GM23248 (cell line): ENCODE measurements at regions not wholly inside any gene's neighbourhood (a gene's known extent, or its start where the extent isn't known, plus 50 kb on each side); places are given as distances from the start of the nearest gene placed in this dataset.

ENCODE experiments used
- DNase-seq: peaks from one replicate; pipeline ENCODE4 v3.0.0-alpha.2; 2015
- H2AFZ ChIP-seq: fragments of 200-600 bp; sonication (generic); 2 replicates; pipeline ENCODE4 v1.6.1; 2016; ENCODE audit warnings: antibody characterized with exemption
- H3F3A ChIP-seq: fragments of 200-600 bp; sonication (generic); 2 replicates; pipeline ENCODE4 v1.6.1; 2016; ENCODE audit warnings: mild to moderate bottlenecking, antibody characterized with exemption, mixed run types; ENCODE audit not compliant: insufficient read depth
- H3K27ac ChIP-seq: fragments of 200-600 bp; sonication (generic); 2 replicates; pipeline ENCODE4 v1.5.1; 2016; ENCODE audit warnings: mild to moderate bottlenecking
- H3K27me3 ChIP-seq: fragments of 200-600 bp; sonication (generic); replicated peaks from 2 replicates; pipeline ENCODE4 v1.6.1; 2016; ENCODE audit warnings: mild to moderate bottlenecking; ENCODE audit not compliant: insufficient read depth
- H3K36me3 ChIP-seq: fragments of 200-600 bp; sonication (generic); 2 replicates; pipeline ENCODE4 v1.6.1; 2016; ENCODE audit warnings: low read depth, mild to moderate bottlenecking
- H3K4me1 ChIP-seq: fragments of 200-600 bp; sonication (generic); 2 replicates; pipeline ENCODE4 v1.6.1; 2016; ENCODE audit warnings: mild to moderate bottlenecking; ENCODE audit not compliant: insufficient read depth
- H3K4me2 ChIP-seq: fragments of 200-600 bp; sonication (generic); one replicate; pipeline ENCODE4 v1.6.1; 2016; ENCODE audit warnings: mild to moderate bottlenecking; ENCODE audit not compliant: unreplicated experiment
- H3K4me3 ChIP-seq: fragments of 200-600 bp; sonication (generic); 2 replicates; pipeline ENCODE4 v1.5.1; 2016; ENCODE audit warnings: mild to moderate bottlenecking
- H3K79me2 ChIP-seq: fragments of 200-600 bp; sonication (generic); 2 replicates; pipeline ENCODE4 v1.6.1; 2016; ENCODE audit warnings: mild to moderate bottlenecking; ENCODE audit not compliant: insufficient read depth
- H3K9ac ChIP-seq: fragments of 200-600 bp; sonication (generic); 2 replicates; pipeline ENCODE4 v1.6.1; 2016; ENCODE audit warnings: mild to moderate bottlenecking
- H3K9me2 ChIP-seq: fragments of 200-600 bp; sonication (generic); 2 replicates; pipeline ENCODE4 v1.6.1; 2016; ENCODE audit warnings: mixed run types, mild to moderate bottlenecking, moderate library complexity; ENCODE audit not compliant: insufficient read depth
- H3K9me3 ChIP-seq: fragments of 200-600 bp; sonication (generic); one replicate; pipeline ENCODE4 v1.6.1; 2017; ENCODE audit warnings: low read depth
- H4K20me1 ChIP-seq: fragments of 200-600 bp; sonication (generic); 2 replicates; pipeline ENCODE4 v1.6.0; 2016; ENCODE audit not compliant: insufficient read depth
- EZH2 ChIP-seq: fragments of 200-600 bp; sonication (generic); IDR thresholded peaks from 2 replicates; pipeline ENCODE4 v1.6.1; 2018; ENCODE audit warnings: antibody characterized with exemption, mild to moderate bottlenecking; ENCODE audit not compliant: insufficient read depth, poor library complexity, severe bottlenecking
- EZH2phosphoT487 ChIP-seq: fragments of 200-600 bp; sonication (generic); IDR thresholded peaks from 2 replicates; pipeline ENCODE4 v1.6.1; 2018; ENCODE audit warnings: antibody characterized with exemption, moderate library complexity, mild to moderate bottlenecking, low read depth; ENCODE audit not compliant: insufficient read depth
- WGBS, 2 experiments: methylation state at CpG; one replicate each; pipeline ENCODE4 v1.1.6; 2015 to 2017; ENCODE audit warnings: low lambda C conversion rate in 2 of 2, low coverage in 1 of 2; ENCODE audit errors: missing lambda C conversion rate in 2 of 2; 5-methylcytosine and 5-hydroxymethylcytosine counted together
- in situ Hi-C: fragments of 300-500 bp; cut with MboI; formaldehyde crosslinking; loops from 2 replicates; pipeline ENCODE4 v1.15.0; 2020

DNA sequence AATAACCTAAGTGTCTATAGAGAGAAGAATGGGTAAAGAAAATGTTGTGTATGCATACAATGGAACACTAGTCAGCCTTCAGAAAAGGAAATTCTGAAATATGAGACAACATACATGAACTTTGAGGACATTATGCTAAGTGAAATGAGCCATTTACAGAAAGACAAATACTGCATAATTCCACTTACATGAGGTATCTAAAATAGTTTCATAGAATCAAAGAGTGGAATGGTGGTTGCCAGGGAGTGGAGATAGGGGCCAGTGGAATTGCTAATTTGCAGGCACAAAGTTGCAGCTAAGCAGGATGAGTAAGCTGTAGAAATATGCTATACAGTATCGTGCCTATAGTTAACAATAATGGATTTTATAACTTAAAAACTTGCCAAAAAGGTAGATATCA, 779.6 kb upstream of the ARPP21 start:
- Histone ChIP-seq H2AFZ (no peak overlapping the region), H3K9me2 (no peaks in the 10 kb centered on the region), H3K4me3 (no peak overlapping the region), H3K4me1 (no peaks in the 10 kb centered on the region), H3K27ac (no peak overlapping the region), H3K4me2 (no peak overlapping the region), H3K79me2 (no peaks in the 10 kb centered on the region), H3K36me3 (no peaks in the 10 kb centered on the region), H3K27me3 (no peaks in the 10 kb centered on the region), H3F3A (no peaks in the 10 kb centered on the region), H3K9me3 (no peaks in the 10 kb centered on the region), H4K20me1 (no peaks in the 10 kb centered on the region), H3K9ac (no peak overlapping the region)
- TF ChIP-seq EZH2 (no peak), EZH2phosphoT487 (no peak)
- WGBS, 2 experiments, result 5% methylated on average over 1 of the region's 1 CpG
- no peak for DNase-seq
- in situ Hi-C loops, result no loop called here

DNA sequence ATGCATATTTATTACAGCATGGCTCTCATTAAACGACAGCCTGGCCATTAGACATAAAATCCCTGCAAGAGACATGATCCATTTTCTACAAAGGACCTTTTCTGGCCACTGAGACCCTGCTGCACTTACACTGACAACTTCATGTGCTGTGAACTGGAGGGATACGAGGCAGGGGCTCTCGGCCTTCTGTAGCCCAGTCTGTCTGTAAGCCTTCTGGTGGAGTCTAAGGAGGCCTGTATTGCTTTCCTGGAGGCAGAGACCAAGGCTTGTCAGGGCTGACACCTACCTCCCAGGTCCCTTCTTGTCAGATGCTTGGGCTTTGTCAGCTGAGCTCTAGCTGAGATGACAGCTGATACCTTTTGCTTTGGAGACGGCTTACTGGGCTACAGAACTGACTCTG, 776.9 kb upstream of the ARPP21 start:
- Histone ChIP-seq H3K4me3 (no peak overlapping the region), H3K9ac (no peak overlapping the region), H3K36me3 (no peaks in the 10 kb centered on the region), H3K4me1 (no peaks in the 10 kb centered on the region), H2AFZ (no peak overlapping the region), H4K20me1 (no peaks in the 10 kb centered on the region), H3K27me3 (no peaks in the 10 kb centered on the region), H3K27ac (no peak overlapping the region), H3K9me2 (no peaks in the 10 kb centered on the region), H3K9me3 (no peaks in the 10 kb centered on the region), H3K79me2 (no peaks in the 10 kb centered on the region), H3F3A (no peaks in the 10 kb centered on the region), H3K4me2 (no peak overlapping the region)
- DNase-seq, result no peak
- no peak for TF ChIP-seq EZH2phosphoT487
- no peak for TF ChIP-seq EZH2
- WGBS, 2 experiments, result 15% methylated on average over 4 of the region's 4 CpGs
- in situ Hi-C loops, result no loop called here

DNA sequence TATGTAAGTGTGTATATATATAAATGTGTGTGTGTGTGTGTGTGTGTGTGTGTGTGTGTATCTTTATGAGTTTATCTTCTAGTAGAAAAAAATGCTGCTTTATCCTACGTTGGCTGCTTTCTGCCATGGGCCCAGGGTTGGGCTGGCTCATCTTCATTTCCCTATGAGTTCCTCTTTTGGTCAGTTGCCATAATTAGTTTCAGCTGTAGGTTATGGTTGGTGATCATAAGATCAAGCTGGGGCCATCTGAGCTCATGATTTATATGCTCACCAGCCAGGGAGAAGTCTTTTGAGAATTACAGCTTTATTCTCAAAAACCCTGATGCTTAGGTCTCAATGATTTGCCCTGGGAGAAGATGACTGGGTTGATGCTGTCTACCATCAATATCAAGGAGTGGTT, 775.8 kb upstream of the ARPP21 start:
- Histone ChIP-seq H3F3A (no peaks in the 10 kb centered on the region), H3K36me3 (no peaks in the 10 kb centered on the region), H3K4me2 (no peak overlapping the region), H2AFZ (no peak overlapping the region), H3K4me3 (no peak overlapping the region), H3K9ac (no peak overlapping the region), H3K79me2 (no peaks in the 10 kb centered on the region), H3K9me2 (no peaks in the 10 kb centered on the region), H3K27ac (no peak overlapping the region), H3K9me3 (no peaks in the 10 kb centered on the region), H3K4me1 (no peaks in the 10 kb centered on the region), H3K27me3 (no peaks in the 10 kb centered on the region), H4K20me1 (no peaks in the 10 kb centered on the region)
- DNase-seq, result no peak
- in situ Hi-C loops, result no loop called here
- 0 to 4% methylated on average over 1 of the region's 1 CpG for WGBS, 2 experiments
- no peak for TF ChIP-seq EZH2
- TF ChIP-seq EZH2phosphoT487, result no peak

DNA sequence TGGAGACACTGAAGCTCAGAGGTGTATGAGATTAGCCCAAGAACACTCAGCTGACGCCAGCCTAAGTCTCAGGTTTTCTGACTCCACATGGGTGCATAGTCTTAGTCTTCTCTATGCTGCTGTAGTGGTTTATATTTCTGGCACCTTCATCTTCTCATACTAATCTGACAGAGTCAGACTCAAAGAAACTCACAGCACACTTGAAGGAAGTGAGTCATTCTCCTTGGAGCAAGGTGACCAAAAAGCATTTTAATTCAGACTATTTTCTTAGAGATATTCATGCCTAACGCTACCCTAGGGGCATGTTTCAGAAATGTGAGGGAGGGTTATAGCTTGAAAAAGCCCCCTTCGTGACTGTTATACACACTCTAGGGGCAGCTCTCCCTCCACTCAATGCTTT, 775.3 kb upstream of the ARPP21 start:
- H3K27me3 ChIP-seq, result no peaks in the 10 kb centered on the region
- no peaks in the 10 kb centered on the region for H3K9me3 ChIP-seq
- H3F3A ChIP-seq, result no peaks in the 10 kb centered on the region
- DNase-seq, result no peak
- H3K9ac ChIP-seq, result no peak overlapping the region
- H3K9me2 ChIP-seq, result no peaks in the 10 kb centered on the region
- 18 to 25% methylated on average over 3 of the region's 3 CpGs for WGBS, 2 experiments
- H3K4me3 ChIP-seq, result no peak overlapping the region
- H3K36me3 ChIP-seq, result no peaks in the 10 kb centered on the region
- in situ Hi-C loops, result no loop called here
- no peak overlapping the region for H2AFZ ChIP-seq
- no peaks in the 10 kb centered on the region for H3K79me2 ChIP-seq
- no peak overlapping the region for H3K4me2 ChIP-seq
- no peaks in the 10 kb centered on the region for H3K4me1 ChIP-seq
- no peak for TF ChIP-seq EZH2
- TF ChIP-seq EZH2phosphoT487, result no peak
- H3K27ac ChIP-seq, result no peak overlapping the region
- H4K20me1 ChIP-seq, result no peaks in the 10 kb centered on the region

DNA sequence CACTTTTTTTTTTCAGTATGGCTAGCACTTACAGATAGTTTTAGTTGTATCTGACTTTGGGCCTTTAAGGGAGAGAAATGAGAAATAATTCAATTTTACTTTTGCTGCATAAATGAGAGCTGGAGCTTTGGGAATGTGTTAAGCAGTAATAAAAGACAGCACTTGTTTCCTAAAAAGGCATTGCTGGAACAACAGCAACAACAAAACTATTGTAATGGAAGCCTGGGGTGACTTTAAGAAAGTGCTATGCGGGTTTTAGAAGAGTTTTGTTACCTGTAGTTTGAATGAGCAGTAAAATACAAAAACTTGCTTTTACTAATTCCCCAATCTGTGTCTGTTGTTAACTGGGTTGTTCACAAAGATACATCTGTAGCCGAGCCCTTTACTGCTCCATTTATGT, 774.0 kb upstream of the ARPP21 start:
- Histone ChIP-seq H2AFZ (no peak overlapping the region), H3K27me3 (no peaks in the 10 kb centered on the region), H3K9me2 (no peaks in the 10 kb centered on the region), H3K27ac (no peak overlapping the region), H3K79me2 (no peaks in the 10 kb centered on the region), H3K4me2 (no peak overlapping the region), H3F3A (no peaks in the 10 kb centered on the region), H4K20me1 (no peaks in the 10 kb centered on the region), H3K9me3 (no peaks in the 10 kb centered on the region), H3K4me1 (no peaks in the 10 kb centered on the region), H3K9ac (no peak overlapping the region), H3K4me3 (no peak overlapping the region), H3K36me3 (no peaks in the 10 kb centered on the region)
- no peak for DNase-seq
- in situ Hi-C loops, result no loop called here
- TF ChIP-seq EZH2phosphoT487, result no peak
- TF ChIP-seq EZH2, result no peak
- WGBS, 2 experiments, result 7 to 19% methylated on average over 2 of the region's 2 CpGs
